ENCODE measurements at regions not wholly inside any gene's neighbourhood (a gene's known extent, or its start where the extent isn't known, plus 50 kb on each side); places are given as distances from the start of the nearest gene placed in this dataset.

- no peaks in the 10 kb centered on the region for H3K27me3 ChIP-seq (ENCODE audit: control insufficient read depth, insufficient read depth, low read length)
- intact Hi-C loops (cut with micrococcal nuclease): no loop called here
- no peak overlapping the region for H3K27ac ChIP-seq (ENCODE audit: low read length)
- Mint-ChIP-seq H3K9me3 (peaks cover 6 to 15% of the 10 kb centered on the region in 2 donors), H3K27ac (no peak overlapping the region), H3K4me1 (no peaks in the 10 kb centered on the region), H3K4me3 (no peak overlapping the region), H3K27me3 (ENCODE audit: low read depth in 2 of 2) (no peaks in the 10 kb centered on the region), H3K36me3 (no peaks in the 10 kb centered on the region)
- no peaks in the 10 kb centered on the region for H3K36me3 ChIP-seq (ENCODE audit: control insufficient read depth, insufficient read depth, low read length)
- H3K4me1 ChIP-seq (ENCODE audit: control insufficient read depth, insufficient read depth, low read length): no peaks in the 10 kb centered on the region
- ATAC-seq (no peak), DNase-seq (no peak)
- H3K9me3 ChIP-seq (ENCODE audit: control insufficient read depth, insufficient read depth, low read length): no peaks in the 10 kb centered on the region
- 93% methylated on average over 1 of the region's 1 CpG for WGBS (ENCODE audit: insufficient coverage)
- no peak overlapping the region for H3K4me3 ChIP-seq (ENCODE audit: low read length)
- TF ChIP-seq CTCF (IDR thresholded peaks at IDR 0.05): no peak
These were observed 248.3 kb upstream of the KCNN2 start for GRCh38 chr5:114113604-114114003.

- Histone ChIP-seq H3K36me3 (ENCODE audit: control insufficient read depth, insufficient read depth, low read length) (no peaks in the 10 kb centered on the region), H3K27me3 (ENCODE audit: control insufficient read depth, insufficient read depth, low read length) (no peaks in the 10 kb centered on the region), H3K9me3 (ENCODE audit: control insufficient read depth, insufficient read depth, low read length) (no peaks in the 10 kb centered on the region), H3K27ac (ENCODE audit: low read length) (no peak overlapping the region), H3K4me3 (ENCODE audit: low read length) (no peak overlapping the region), H3K4me1 (ENCODE audit: control insufficient read depth, insufficient read depth, low read length) (no peaks in the 10 kb centered on the region)
- Mint-ChIP-seq H3K36me3 (no peaks in the 10 kb centered on the region), H3K27me3 (ENCODE audit: low read depth in 2 of 2) (no peaks in the 10 kb centered on the region), H3K9me3 (peaks cover 10 to 22% of the 10 kb centered on the region in 2 donors), H3K4me1 (no peaks in the 10 kb centered on the region), H3K4me3 (no peak overlapping the region), H3K27ac (no peak overlapping the region)
- WGBS (ENCODE audit: insufficient coverage): 81% methylated on average over 4 of the region's 4 CpGs
- intact Hi-C loops (cut with micrococcal nuclease): no loop called here
- no peak for DNase-seq
- no peak for TF ChIP-seq CTCF (IDR thresholded peaks at IDR 0.05)
- ATAC-seq: no peak
These were observed 244.9 kb upstream of the KCNN2 start for GRCh38 chr5:114116981-114117380.

GRCh38 chr5:114118511-114118910, 243.4 kb upstream of the KCNN2 start:
- ATAC-seq (no peak), DNase-seq (no peak)

More at GRCh38 chr5:114118511-114118910, 243.4 kb upstream of the KCNN2 start:
- Mint-ChIP-seq H3K4me3 (no peak overlapping the region), H3K4me1 (no peaks in the 10 kb centered on the region), H3K27ac (no peak overlapping the region), H3K36me3 (no peaks in the 10 kb centered on the region), H3K27me3 (ENCODE audit: low read depth in 2 of 2) (no peaks in the 10 kb centered on the region), H3K9me3 (peaks cover 10 to 19% of the 10 kb centered on the region in 2 donors)
- Histone ChIP-seq H3K27ac (ENCODE audit: low read length) (no peak overlapping the region), H3K9me3 (ENCODE audit: control insufficient read depth, insufficient read depth, low read length) (no peaks in the 10 kb centered on the region), H3K36me3 (ENCODE audit: control insufficient read depth, insufficient read depth, low read length) (no peaks in the 10 kb centered on the region), H3K27me3 (ENCODE audit: control insufficient read depth, insufficient read depth, low read length) (no peaks in the 10 kb centered on the region), H3K4me1 (ENCODE audit: control insufficient read depth, insufficient read depth, low read length) (no peaks in the 10 kb centered on the region), H3K4me3 (ENCODE audit: low read length) (no peak overlapping the region)
- intact Hi-C loops (cut with micrococcal nuclease): no loop called here
- TF ChIP-seq CTCF (IDR thresholded peaks at IDR 0.05): no peak
- WGBS (ENCODE audit: insufficient coverage): 80% methylated on average over 1 of the region's 1 CpG

All from natural killer cell (primary cell).